OCI-LY1 (cell line): ENCODE measurements at regions not wholly inside any gene's neighbourhood (a gene's known extent, or its start where the extent isn't known, plus 50 kb on each side); places are given as distances from the start of the nearest gene placed in this dataset.

Source experiments
- H2AFZ ChIP-seq: fragments of 200-600 bp; sonication (generic), shearing (Covaris generic); 2 replicates; pipeline ENCODE4 v1.6.0; 2014; ENCODE audit warnings: antibody characterized with exemption, mild to moderate bottlenecking, low read length
- H3F3A ChIP-seq: fragments of 200-600 bp; sonication (generic), shearing (Covaris generic); 2 replicates; pipeline ENCODE4 v1.6.0; 2014; ENCODE audit warnings: mild to moderate bottlenecking, antibody characterized with exemption, low read length, moderate library complexity; ENCODE audit not compliant: insufficient read depth
- H3K27ac ChIP-seq: fragments of 200-600 bp; sonication (generic); 2 replicates; pipeline ENCODE4 v1.5.1; 2014; ENCODE audit warnings: low read length, mixed run types, mild to moderate bottlenecking, low read depth; ENCODE audit not compliant: poor library complexity, severe bottlenecking
- H3K27me3 ChIP-seq: fragments of 200-600 bp; sonication (generic); 2 replicates; pipeline ENCODE4 v1.6.0; 2014; ENCODE audit warnings: antibody characterized with exemption, mild to moderate bottlenecking, low read length, moderate library complexity; ENCODE audit not compliant: insufficient read depth
- H3K36me3 ChIP-seq: fragments of 200-600 bp; sonication (generic); 2 replicates; pipeline ENCODE4 v1.6.1; 2014; ENCODE audit warnings: mild to moderate bottlenecking, antibody characterized with exemption, low read length, moderate library complexity, mixed read lengths; ENCODE audit not compliant: insufficient read depth
- H3K4me1 ChIP-seq: fragments of 200-600 bp; sonication (generic); 2 replicates; pipeline ENCODE4 v1.5.1; 2014; ENCODE audit warnings: mild to moderate bottlenecking, low read length, moderate library complexity; ENCODE audit not compliant: insufficient read depth, severe bottlenecking
- H3K4me2 ChIP-seq: fragments of 200-600 bp; sonication (generic), shearing (Covaris generic); 2 replicates; pipeline ENCODE4 v1.6.1; 2014; ENCODE audit warnings: low read length
- H3K4me3 ChIP-seq: fragments of 200-600 bp; sonication (generic); 2 replicates; pipeline ENCODE4 v1.5.1; 2014; ENCODE audit warnings: low read length, low read depth, mild to moderate bottlenecking, mixed read lengths; ENCODE audit not compliant: poor library complexity, severe bottlenecking
- H3K79me2 ChIP-seq: fragments of 200-600 bp; shearing (Covaris generic); 2 replicates; pipeline ENCODE4 v1.6.1; 2016; ENCODE audit warnings: mixed run types, low read length, mixed read lengths; ENCODE audit not compliant: insufficient read depth
- H3K9ac ChIP-seq: fragments of 200-600 bp; sonication (generic), shearing (Covaris generic); 2 replicates; pipeline ENCODE4 v1.6.1; 2014; ENCODE audit warnings: mild to moderate bottlenecking, low read length, mixed read lengths
- H3K9me2 ChIP-seq: fragments of 200-600 bp; sonication (generic), shearing (Covaris generic); 2 replicates; pipeline ENCODE4 v1.6.1; 2014; ENCODE audit warnings: low read depth, mild to moderate bottlenecking, low read length, mixed read lengths
- H3K9me3 ChIP-seq: fragments of 200-600 bp; shearing (Covaris generic); 2 replicates; pipeline ENCODE4 v1.6.1; 2014; ENCODE audit warnings: low read length, mixed read lengths
- H4K20me1 ChIP-seq: fragments of 200-600 bp; sonication (generic), shearing (Covaris generic); 2 replicates; pipeline ENCODE4 v1.6.0; 2016; ENCODE audit warnings: mild to moderate bottlenecking, low read length; ENCODE audit not compliant: insufficient read depth
- EZH2 ChIP-seq: fragments of 200-600 bp; sonication (generic), shearing (Covaris generic); IDR thresholded peaks from 2 replicates; pipeline ENCODE4 v1.8.0; 2017; ENCODE audit warnings: borderline replicate concordance, mixed run types, mild to moderate bottlenecking, antibody characterized with exemption, low read length, moderate library complexity, mixed read lengths
- TF ChIP-seq, protein P1 (sequence below): fragments of 200-600 bp; sonication (generic), shearing (Covaris generic); IDR thresholded peaks from 2 replicates; pipeline ENCODE4 v1.5.1; 2017; ENCODE audit warnings: mild to moderate bottlenecking, antibody characterized with exemption, low read length, moderate library complexity, mixed read lengths

DNA sequence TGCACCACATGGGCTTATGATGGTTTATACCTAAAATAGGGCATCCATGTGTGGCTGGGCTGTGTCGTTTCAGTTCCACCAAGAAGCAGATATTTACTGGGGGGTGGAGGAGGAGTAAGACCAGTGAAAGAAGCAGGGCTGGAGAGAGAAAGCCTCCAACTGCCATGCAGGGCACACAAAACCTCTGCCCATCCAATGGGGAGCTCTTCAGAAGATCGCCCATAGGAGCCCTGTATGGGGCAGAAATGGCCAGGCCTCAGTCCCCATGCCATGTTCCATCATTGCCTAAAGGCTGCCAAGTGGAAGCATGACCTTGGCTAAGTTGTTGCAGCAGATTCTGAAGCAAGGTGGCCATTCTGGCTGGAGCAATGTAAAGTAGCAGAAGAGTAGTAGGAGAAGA lies 277.0 kb downstream of the MEX3B start:
- H3K9ac ChIP-seq, result no peak overlapping the region
- H3K79me2 ChIP-seq, result no peaks in the 10 kb centered on the region
- H2AFZ ChIP-seq, result no peak overlapping the region
- H3K27me3 ChIP-seq, result no peaks in the 10 kb centered on the region
- H3K4me1 ChIP-seq, result no peaks in the 10 kb centered on the region
- no peak overlapping the region for H3K4me3 ChIP-seq
- no peaks in the 10 kb centered on the region for H4K20me1 ChIP-seq
- no peak overlapping the region for H3K27ac ChIP-seq
- no peaks in the 10 kb centered on the region for H3F3A ChIP-seq
- no peaks in the 10 kb centered on the region for H3K36me3 ChIP-seq
- no peaks in the 10 kb centered on the region for H3K9me2 ChIP-seq
- TF ChIP-seq EZH2, result no peak
- TF ChIP-seq, protein P1, sequence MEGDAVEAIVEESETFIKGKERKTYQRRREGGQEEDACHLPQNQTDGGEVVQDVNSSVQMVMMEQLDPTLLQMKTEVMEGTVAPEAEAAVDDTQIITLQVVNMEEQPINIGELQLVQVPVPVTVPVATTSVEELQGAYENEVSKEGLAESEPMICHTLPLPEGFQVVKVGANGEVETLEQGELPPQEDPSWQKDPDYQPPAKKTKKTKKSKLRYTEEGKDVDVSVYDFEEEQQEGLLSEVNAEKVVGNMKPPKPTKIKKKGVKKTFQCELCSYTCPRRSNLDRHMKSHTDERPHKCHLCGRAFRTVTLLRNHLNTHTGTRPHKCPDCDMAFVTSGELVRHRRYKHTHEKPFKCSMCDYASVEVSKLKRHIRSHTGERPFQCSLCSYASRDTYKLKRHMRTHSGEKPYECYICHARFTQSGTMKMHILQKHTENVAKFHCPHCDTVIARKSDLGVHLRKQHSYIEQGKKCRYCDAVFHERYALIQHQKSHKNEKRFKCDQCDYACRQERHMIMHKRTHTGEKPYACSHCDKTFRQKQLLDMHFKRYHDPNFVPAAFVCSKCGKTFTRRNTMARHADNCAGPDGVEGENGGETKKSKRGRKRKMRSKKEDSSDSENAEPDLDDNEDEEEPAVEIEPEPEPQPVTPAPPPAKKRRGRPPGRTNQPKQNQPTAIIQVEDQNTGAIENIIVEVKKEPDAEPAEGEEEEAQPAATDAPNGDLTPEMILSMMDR, result no peak
- H3K9me3 ChIP-seq, result no peaks in the 10 kb centered on the region
- no peak overlapping the region for H3K4me2 ChIP-seq

DNA sequence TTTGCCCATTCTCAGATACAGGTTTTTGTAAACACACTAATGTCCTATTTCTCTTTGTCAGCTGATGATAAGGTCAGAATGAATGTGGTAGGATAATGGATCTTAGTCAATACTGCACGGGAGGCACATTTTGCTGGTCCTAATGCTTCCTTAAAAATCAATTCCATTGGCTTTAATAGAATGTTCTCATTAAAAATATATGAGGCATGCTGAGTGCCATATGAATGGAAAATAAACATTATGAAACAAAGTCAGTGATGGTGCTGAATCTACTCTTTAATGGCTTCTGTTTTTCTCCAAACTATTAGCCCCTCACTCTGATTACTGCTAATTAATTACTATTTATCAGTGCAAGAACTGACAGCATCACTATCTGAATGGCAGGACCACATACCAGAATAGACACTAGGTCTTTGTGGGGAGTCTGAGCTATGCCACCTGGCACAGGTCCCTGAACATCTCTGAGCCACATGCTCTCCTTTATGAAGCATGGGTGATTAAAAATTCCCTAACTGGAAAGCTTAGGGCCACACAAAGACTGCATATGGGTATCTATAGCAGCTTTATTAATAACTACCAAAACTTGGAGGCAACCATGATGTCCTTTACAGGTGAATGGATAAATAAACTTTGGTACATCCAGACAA lies 278.9 kb downstream of the MEX3B start:
- no peak overlapping the region for H2AFZ ChIP-seq
- no peaks in the 10 kb centered on the region for H3K4me1 ChIP-seq
- H3K9me3 ChIP-seq, result no peaks in the 10 kb centered on the region
- H4K20me1 ChIP-seq, result no peaks in the 10 kb centered on the region
- no peak overlapping the region for H3K4me2 ChIP-seq
- no peak overlapping the region for H3K27ac ChIP-seq
- no peaks in the 10 kb centered on the region for H3K9me2 ChIP-seq
- H3K79me2 ChIP-seq, result no peaks in the 10 kb centered on the region
- H3K4me3 ChIP-seq, result no peak overlapping the region
- no peaks in the 10 kb centered on the region for H3K36me3 ChIP-seq
- H3F3A ChIP-seq, result no peaks in the 10 kb centered on the region
- H3K9ac ChIP-seq, result no peak overlapping the region
- TF ChIP-seq, protein P1, result no peak
- TF ChIP-seq EZH2, result no peak
- H3K27me3 ChIP-seq, result no peaks in the 10 kb centered on the region

DNA sequence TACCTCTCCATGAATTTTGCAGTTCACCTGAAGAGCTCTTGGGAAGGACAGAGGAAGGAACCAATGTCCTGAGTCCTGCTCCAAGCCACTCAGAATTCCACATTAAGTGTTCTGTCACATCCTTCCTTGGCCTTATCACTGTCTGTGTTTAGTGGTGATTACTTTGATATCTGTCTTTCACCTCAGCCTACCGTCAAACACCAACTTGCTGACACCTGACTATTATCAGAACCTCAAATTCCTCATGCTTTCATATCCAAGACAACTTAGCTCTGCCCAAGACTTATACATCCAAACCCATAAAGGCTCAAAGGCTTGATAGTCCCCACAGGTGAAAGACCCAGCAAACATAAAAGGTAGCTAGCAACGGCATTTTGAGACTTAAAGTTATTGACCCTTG lies 280.0 kb downstream of the MEX3B start:
- Histone ChIP-seq H4K20me1 (no peaks in the 10 kb centered on the region), H3K9ac (no peak overlapping the region), H3K36me3 (no peaks in the 10 kb centered on the region), H3K27ac (no peak overlapping the region), H3K4me1 (no peaks in the 10 kb centered on the region), H2AFZ (no peak overlapping the region), H3K79me2 (no peaks in the 10 kb centered on the region), H3K27me3 (no peaks in the 10 kb centered on the region), H3K4me3 (no peak overlapping the region), H3K9me2 (no peaks in the 10 kb centered on the region), H3K4me2 (no peak overlapping the region), H3F3A (no peaks in the 10 kb centered on the region), H3K9me3 (no peaks in the 10 kb centered on the region)
- no peak for TF ChIP-seq EZH2
- TF ChIP-seq, protein P1, result no peak
